NT2/D1 (cell line): ENCODE measurements at regions not wholly inside any gene's neighbourhood (a gene's known extent, or its start where the extent isn't known, plus 50 kb on each side); places are given as distances from the start of the nearest gene placed in this dataset.

ENCODE experiments used
- SUZ12 ChIP-seq: IDR thresholded peaks from 2 replicates; pipeline ENCODE4 v1.6.1; 2011; ENCODE audit not compliant: insufficient read length, insufficient read depth; ENCODE audit errors: extremely low read depth
- YY1 ChIP-seq: IDR thresholded peaks from 2 replicates; pipeline ENCODE4 v1.6.1; 2011; ENCODE audit not compliant: insufficient read length, insufficient read depth
- ZNF274 ChIP-seq: IDR thresholded peaks from 2 replicates; pipeline ENCODE4 v1.6.1; 2011; ENCODE audit warnings: mild to moderate bottlenecking, low read depth, low read length

- TF ChIP-seq YY1 (no peak), ZNF274 (no peak), SUZ12 (no peak)
Observed at GRCh38 chr1:117290890-117291289, 76.4 kb upstream of the MAN1A2 start.
